GM10266 (cell line): ENCODE measurements at regions not wholly inside any gene's neighbourhood (a gene's known extent, or its start where the extent isn't known, plus 50 kb on each side); places are given as distances from the start of the nearest gene placed in this dataset.
"Not testable (repeated sequence)": the region's sequence is repeated elsewhere in the genome, so short reads cannot be mapped to it uniquely, and the experiment has no call there.

Source experiments
- DNase-seq: peaks from one replicate; pipeline ENCODE4 v3.0.0; 2012; ENCODE audit errors: extremely low spot score
- CTCF ChIP-seq: IDR thresholded peaks from 2 replicates; pipeline ENCODE4 v1.5.1; 2012; ENCODE audit warnings: mild to moderate bottlenecking, low read depth; ENCODE audit not compliant: control insufficient read depth, insufficient read depth; ENCODE audit errors: missing control alignments

DNA sequence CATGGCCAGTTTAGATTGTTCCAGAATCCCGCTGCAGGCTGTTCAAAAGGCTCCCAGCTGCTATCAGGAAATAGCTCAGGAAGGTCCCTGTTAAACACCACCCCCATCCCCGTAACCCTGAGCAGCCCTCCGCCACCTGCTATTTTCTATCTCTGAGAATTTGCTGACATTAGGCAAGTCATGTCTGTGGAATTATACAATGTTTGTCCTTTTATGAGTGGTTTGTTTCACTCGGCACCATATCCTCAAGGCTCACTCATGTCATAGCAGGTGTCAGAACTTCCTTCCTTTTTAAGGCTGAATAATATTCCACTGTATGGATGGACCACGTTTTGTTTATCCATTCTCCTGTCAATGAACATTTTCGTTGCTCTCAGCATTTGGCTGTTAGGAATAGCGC, 164.3 kb upstream of the FOXF1 start:
- TF ChIP-seq CTCF, result no peak
- DNase-seq, result no peak

- DNase-seq, result no peak
- no peak for TF ChIP-seq CTCF
These were observed 163.2 kb upstream of the FOXF1 start for GRCh38 chr16:86347090-86347489.

- TF ChIP-seq CTCF, result no peak
- DNase-seq, result no peak
These were observed 162.3 kb upstream of the FOXF1 start for GRCh38 chr16:86347916-86348555.

GRCh38 chr16:86349338-86349900, 160.9 kb upstream of the FOXF1 start:
- TF ChIP-seq CTCF, result no peak
- DNase-seq, result no peak

DNA sequence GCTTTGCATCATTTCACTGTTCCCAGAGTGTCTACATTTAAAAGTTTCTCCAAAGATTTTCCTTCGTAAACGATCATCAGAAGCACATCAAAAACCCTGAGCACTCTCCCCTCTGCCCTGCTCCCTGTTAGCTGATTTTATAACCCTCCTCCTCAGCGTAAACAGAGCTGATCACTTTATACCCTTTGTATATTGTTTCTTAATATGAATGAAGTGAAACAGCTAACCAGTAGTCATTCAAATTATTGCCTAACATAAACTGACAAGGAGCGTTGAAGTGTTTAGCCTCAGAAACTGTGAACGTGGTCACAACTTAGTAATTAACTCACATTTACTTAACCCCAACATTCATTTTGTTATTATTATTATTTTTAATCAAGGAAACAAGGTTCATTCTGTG, 160.0 kb upstream of the FOXF1 start:
- TF ChIP-seq CTCF, result no peak

GRCh38 chr16:86351041-86351784, 159.1 kb upstream of the FOXF1 start:
- DNase-seq, result no peak

More for the DNA sequence above, 160.0 kb upstream of the FOXF1 start:
- no peak for DNase-seq

DNA sequence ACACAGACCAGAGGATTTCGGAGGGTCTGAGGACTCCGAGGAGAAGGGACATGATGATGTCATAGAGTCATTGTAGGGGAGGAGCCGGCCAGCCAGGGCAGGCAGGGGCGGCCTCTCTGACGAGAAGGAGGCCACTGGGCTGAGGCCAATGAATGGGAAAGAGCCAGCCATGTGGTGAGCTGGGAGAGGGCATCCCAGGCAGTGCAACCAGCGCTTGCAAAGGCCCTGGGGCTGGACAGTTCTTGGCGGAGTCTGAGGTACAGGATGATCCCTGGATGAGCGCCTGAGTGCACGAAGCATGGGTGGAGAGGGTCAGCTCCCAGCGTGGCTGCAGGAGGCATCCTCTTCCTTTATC, 158.6 kb upstream of the FOXF1 start:
- DNase-seq, result not testable (repeated sequence)

More at GRCh38 chr16:86351041-86351784, 159.1 kb upstream of the FOXF1 start:
- no peak for TF ChIP-seq CTCF
